GM18868 (cell line): ENCODE measurements at regions not wholly inside any gene's neighbourhood (a gene's known extent, or its start where the extent isn't known, plus 50 kb on each side); places are given as distances from the start of the nearest gene placed in this dataset.

Experiments
- ATAC-seq: cut with Tn5 transposase; IDR thresholded peaks from one replicate; pipeline ENCODE4 v1.9.1; 2021; ENCODE audit warnings: mild to moderate bottlenecking, moderate library complexity; ENCODE audit not compliant: unreplicated experiment

DNA sequence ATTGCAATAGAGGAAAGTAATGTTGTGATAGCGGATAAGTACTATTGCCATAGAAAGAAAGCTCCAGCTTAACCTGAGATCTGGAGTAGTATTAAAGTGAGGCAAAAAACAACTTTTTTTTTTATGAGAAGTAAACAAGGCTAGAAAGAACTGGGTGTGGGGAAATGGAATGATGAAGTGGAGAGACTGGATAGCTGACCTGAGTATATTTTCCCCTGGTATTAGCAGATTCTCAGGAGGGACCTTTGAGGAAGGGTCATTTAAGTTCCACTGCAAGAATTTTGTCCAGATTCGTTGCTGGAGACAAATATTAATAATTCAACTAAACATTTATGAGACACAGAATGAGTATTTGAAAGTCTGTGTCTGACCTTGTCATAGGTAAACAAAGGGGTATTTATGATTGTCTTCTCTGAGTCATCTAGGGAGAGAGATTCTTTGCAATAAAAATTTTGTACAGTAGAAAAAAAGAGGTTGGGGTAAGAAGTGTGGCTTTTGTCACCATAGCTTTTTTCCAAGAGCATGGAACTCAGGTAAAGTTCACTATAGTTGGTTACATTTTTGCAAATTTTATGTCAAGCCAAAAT, 2095.9 kb downstream of the ARAP2 start:
- ATAC-seq: no peak

DNA sequence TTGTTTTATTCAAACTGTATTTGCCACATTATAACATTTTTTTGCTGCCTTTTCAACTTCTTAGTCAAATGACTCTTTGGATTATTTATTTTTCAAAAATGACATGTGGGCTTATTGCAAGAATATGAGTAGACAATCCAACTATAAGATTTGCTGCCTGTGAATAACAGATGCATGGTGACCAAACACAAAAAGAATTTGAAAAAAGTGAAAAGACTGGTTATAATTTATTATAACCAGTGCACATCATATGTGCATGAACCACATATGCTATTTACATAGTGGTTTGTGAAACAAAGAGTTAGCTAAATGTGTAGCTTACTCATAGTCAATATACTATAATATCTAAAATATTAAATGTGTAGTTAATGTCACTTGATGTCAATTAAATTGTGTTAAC, 2086.8 kb downstream of the ARAP2 start:
- no peak for ATAC-seq

DNA sequence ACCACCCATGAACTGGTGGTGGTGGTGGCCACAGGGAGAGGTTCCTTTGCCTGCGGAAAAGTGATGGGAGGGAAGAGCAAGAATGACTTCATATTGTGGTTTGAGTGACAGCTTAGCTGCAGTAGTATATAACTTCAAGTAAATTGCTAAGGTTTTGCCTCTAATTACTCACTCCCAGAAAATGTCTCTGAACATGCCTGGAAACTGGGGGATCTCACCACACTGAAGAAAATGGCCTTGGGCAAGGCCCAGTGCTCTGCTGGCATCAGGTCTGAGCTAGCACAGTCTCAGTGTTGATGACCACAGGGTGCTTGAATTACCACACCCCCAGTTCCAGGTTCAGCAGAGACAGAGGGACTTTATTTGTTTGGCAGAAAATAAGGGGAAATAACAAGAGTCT, 2085.4 kb downstream of the ARAP2 start:
- ATAC-seq: no peak

DNA sequence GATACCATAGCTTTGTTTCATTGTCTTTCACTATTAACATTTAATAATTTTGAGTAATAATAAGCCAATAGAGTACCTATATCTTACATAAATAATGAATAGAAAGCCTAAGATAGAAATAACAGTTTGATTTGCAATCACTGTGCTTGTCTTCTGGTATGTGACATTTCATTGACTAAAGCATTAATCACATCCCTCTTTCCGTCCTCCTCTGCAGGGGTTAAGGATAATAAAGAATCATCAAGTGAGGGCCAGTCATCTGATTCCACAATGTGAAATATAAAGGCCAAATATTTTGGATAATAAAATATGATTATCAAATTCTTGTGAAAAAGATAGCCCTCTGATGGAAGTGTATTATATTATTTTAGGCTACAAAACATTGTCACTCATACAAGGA, 2073.4 kb downstream of the ARAP2 start:
- ATAC-seq: no peak

DNA sequence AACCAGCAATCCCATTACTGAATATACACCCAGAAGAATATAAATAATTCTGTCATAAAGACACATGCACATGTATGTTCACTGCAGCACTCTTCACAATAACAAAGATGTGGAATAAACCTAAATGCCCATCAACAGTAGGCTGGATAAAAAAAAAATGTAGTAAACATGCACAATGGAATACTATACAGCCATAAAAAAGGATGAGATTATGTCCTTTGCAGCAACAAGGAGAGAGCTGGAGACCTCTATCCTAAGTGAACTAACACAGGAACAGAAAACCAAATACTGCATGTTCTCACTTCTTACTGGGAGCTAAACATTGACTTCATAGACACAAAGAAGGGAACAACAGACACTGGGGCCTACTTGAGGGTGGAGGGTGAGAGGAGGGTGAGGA, 2067.7 kb downstream of the ARAP2 start:
- no peak for ATAC-seq

DNA sequence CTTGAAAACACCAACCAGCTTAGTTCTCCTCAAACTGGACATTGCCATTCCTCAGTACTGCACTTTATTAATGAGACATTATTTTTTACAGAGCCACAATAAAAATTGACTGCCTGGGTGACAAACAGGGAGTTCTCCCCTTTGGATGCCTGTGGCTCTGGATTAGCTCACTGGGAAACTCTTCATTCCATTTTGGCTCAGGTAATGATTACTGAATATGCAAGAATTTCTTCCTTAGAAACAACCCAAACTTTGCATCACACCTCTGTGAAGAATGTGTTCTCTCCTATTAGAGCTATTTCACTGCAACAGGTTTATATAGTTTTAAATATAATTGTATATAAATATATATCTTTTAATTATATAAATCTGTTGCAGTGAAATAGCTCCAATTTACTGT, 2065.8 kb downstream of the ARAP2 start:
- no peak for ATAC-seq

DNA sequence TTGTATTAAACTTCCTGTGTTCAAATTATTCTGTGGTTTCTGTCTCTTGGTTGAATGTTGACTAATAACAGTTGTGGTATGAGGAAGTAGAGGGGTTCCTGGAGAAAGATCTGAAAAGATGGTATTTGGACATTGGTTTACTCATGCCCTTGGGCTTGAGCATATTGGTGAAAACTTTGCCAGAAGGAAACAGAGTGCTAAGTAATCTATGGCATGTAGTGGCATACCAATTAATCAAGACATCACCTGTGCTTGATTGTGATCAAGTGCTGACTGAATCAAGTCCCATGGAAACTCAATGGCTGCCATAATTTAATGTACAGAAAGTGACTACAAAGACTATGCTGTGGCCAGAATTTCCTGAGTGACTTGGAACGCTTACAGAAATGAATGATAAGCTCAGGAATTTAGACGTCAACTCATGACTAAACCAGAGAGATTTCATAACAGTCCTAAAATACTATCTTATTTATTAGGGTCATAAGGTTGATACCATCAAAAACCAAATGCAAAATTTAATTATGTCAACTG, 2062.9 kb downstream of the ARAP2 start:
- ATAC-seq: no peak

DNA sequence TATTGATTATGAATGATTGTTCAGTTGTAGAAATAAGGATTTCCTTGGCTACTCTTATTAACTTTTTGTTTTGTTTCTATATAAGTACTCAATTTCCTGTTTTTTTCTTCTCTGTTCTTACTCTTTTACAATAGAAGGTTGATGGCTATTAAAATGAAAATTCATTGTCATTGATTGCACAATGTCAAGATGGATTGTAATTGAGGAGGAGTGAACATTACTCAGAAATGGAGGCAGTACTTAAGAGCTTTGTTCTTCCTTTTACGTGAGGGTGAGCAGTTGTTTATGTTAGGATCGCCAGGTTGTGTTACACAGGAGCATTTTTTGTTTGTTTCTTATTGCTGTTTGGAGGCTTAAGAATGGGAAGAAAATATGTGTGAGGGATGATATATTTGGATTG, 2062.4 kb downstream of the ARAP2 start:
- ATAC-seq: no peak

DNA sequence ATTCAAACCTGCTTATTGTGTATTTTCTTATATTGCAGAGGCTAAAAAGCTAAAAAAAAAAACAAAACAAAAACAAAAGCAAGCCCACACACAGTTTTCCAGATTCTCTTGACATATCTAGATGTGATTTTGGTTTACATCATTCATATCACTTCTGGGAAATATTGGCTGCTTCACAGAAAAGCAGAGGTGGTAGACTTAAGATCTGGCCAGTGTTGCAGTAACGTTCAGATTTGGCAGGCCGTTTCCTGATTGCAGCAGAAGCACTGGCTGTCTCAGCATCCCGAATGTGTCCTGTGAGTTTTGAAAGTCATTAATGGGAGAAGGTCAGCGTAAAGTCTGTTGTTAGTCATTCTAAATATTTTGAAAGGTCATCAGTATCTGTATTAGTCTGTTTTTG, 2062.0 kb downstream of the ARAP2 start:
- ATAC-seq: no peak

DNA sequence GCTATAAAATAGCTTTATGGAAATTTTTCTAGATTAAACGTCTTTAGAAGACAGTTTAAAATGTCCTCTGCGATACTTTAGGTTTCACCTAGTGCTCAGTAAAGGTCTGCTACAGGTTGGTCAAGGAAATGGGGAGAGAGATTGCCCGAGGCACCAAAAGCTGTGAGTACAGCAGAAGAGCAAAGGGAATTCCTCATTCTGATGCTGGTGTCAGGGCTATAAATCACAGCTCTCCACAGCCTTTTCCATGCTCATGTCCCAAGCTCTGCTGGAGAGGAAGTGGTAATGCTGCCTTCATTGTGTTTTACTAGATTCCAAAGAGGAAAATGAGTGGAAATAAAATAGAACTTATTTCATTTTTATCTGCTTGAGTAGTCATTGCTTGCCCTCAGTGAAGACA, 2060.4 kb downstream of the ARAP2 start:
- no peak for ATAC-seq

DNA sequence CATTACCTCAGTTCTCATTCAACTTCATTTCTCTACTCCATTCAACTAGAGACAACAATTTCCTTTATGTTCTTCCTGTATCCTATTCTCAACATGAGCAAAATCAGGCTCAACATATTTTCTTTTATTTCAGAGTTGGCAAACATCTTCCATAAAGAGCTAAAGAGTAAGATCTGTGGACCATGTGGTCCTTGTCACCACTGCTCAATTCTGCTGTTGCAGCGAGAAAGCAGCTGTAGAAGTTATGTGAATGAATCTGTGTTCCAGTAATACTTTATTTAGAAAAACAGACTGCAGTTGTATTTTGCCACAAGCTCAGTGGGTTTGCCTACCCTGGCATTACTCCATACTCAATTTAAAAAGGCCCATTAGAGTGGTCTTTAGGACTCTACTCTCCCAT, 2057.3 kb downstream of the ARAP2 start:
- no peak for ATAC-seq

DNA sequence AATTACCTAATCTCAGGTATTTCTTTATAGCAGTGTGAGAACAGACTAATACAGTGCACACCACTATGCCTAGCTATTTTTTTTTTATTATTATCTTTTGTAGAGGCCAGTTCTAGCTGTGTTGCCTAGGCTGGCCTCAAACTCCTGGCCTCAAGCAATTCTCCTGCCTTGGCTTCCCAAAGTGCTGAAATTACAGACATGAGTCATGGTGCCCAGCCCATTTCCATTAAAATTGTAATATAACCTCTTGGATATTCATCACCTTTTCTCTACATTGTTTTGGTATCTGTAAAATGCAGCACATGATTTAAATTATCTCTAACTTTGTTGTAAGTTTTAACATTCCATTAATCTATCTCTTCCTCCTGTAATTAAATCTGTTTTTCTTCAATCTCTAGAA, 2052.9 kb downstream of the ARAP2 start:
- ATAC-seq: no peak

DNA sequence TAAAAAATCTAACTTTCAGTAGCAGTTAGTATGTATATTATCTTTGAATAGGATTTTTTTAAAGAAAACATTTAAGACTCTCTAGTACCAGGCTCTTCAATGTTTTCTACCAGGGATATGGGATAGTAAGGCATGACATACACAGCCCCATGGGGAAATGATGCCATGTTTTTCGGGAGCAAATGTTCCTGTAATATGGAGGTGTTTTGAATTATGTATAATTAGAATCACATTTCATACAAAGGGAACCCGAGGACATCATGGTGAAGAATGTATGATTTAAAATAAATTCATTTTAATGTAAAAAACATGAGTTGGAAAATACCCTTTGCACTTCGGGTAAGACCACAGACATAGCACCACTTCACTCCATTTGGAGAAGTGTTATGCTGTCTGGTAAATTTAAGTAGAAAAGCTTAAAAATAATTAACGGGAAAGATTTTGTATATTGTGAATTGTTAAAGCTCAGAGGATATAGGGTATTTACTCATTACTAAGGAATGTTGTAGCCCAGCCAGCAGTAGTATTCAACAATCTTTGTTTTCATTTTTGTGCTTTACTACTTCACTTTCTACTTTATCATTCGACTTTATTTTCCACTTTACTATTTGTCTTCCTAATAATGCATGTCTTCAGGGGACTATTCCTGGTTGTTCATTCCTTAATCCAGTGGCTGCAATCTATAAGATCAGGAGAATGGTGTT, 2050.7 kb downstream of the ARAP2 start:
- ATAC-seq: no peak

DNA sequence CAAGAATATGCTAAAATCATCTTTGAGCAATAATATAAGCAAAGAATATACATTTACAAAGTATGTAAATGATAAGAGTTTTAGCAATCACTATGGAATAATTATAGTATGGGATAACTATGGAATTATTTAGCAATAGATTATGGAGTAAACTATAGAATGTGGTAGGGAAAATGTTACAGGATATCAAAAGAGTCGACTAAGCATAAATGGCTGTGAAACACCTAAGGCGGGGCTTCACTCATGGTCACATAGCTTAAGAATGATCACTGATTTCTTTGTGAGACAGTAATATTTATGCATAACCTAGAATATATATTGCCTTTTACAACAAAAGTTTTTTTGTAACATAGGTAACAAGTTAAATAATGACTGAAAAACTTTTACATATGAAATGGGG, 2049.7 kb downstream of the ARAP2 start:
- no peak for ATAC-seq

DNA sequence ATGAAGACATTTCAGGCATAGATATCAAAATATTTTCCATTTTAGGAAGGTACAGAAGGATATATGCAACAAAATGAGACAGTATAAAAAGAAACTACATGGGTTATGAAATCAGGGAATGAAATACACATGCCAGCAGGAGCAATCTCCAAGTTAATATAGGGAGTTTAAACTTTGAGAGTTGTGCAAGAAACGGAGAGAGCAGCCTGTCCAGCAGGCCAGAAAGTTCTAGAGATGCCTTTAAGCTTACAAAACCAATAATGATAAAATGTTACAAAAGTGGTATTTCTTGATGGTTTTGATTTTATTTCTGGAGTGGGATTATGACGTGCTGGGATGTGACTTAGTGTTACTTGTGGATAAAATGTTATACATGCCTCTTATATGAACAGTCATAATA, 2047.9 kb downstream of the ARAP2 start:
- ATAC-seq: no peak

DNA sequence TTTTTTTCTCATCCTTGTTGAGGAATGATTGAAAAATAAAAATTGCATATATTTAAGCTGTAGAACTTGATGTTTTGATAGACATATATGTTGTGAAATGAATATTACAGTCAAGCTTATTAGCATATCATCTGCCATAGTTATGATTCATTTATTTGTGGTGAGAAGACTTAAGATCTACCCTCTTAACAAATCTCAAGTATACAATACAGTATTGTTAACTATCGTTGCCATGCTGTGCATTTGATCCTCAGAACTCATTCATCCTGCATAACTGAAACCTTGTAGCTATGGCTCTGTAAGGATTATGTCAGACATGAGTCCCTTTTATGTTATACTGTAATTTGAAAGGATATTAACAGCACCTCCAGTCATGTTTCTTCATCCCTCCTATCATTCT, 2045.3 kb downstream of the ARAP2 start:
- ATAC-seq: no peak

DNA sequence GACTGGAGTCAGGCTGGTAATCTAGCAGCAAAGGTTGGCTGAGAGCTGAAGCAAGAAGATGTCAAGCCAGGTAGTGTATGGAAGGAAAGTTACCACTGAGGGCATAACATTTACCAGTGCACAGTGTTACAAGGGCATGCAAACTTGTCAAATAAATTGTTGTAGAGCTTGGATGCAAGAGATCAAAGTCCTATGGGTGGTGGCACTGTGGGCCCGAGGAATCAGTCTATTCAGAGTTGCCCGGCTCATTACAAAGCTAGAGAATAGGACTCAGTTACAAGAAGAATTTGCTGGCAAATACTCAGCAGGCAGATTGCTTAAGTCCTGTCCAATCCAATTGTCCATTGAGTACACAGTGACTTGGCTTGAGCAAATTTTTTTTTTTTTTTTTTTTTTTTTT, 2043.8 kb downstream of the ARAP2 start:
- ATAC-seq: no peak

DNA sequence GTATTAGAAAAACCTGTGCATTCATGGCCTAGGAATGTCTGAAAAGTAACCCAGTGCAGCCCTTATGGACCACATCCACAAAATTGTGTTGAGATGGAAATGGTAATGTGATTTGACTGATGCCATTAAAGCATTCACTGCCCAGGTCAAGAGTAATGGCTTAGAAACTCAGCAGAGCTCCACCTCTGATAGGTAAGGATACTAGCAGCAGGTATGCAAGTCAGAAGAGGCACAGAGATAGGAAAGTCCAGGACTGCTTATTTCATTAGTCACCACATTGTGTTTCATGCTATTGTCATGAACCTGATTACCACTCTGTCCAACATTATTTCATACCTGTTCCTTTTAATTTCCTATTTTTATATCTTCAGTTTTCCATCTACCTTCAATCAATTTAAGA, 2042.2 kb downstream of the ARAP2 start:
- no peak for ATAC-seq

DNA sequence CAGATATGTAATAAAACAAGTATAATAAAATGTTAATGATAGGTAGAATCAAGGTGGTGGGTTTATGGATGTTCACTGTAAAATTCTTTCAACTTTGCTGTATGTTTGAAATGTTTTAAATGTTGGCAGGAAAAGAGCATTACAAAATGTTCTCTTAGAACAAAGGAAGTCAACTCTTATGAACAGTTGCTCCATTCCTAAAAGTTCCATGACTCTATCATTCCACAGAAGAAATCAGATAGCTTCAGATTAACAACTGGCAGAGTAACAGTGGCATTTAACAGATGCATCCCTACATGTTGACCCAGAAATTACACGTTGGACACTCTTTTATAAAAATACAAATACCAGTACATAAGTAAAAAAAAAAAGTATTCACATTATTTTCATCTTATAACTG, 2023.7 kb downstream of the ARAP2 start:
- ATAC-seq: no peak

DNA sequence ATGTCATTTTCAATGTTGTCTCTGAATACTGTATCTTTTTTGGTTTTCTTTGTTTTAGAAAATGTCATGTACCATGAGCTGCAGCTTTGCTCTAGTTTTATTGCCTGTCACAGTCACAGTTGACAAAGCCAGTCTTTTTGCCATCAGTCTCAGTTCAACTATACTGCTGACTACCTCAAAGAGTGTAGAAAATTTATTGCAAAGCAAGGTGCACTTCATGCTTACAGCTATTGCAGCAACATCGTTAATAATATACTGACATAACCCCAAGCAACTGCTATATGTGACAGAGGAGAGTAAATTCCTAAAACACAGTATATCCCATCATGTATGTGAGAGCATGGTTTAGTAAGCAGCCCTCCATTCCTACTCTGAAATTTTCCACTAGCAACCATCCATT, 2022.3 kb downstream of the ARAP2 start:
- ATAC-seq: no peak

DNA sequence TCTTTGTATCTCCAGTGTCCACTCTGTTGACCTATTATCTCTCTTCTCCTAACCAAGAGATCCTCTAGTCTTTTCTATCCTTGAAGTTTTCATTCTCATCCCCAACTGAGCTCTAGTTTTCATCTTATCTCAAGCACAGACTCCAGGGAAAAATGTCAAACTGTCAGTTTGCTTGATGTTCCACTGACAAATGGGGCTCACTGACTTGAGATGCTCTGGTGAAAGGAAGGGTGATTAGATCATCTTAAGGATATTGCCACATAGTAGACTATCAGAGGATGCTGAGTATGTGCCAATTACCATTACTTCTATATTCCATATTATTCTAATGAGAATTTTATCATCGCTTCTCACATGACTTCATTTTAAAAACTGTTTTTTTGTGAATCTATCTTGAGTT, 2008.2 kb downstream of the ARAP2 start:
- no peak for ATAC-seq

DNA sequence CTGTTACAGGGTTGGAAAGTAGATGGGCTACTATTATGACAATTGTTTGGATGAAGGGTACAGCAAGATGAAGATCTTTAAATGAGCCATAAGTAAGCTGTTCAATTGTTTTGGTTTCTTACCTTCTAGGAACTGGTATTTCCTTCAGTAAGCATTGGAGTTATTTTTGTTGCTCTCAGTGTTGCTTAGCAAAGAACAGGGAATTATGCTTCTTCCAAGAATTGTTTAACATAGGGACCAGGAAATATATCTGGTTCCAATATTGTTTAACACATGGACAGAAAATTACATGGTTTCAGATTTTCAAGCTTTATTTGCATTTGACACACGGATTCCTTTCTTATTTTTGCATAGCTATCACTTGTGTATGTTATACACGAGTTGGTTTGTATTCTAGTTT, 1999.0 kb downstream of the ARAP2 start:
- ATAC-seq: no peak

DNA sequence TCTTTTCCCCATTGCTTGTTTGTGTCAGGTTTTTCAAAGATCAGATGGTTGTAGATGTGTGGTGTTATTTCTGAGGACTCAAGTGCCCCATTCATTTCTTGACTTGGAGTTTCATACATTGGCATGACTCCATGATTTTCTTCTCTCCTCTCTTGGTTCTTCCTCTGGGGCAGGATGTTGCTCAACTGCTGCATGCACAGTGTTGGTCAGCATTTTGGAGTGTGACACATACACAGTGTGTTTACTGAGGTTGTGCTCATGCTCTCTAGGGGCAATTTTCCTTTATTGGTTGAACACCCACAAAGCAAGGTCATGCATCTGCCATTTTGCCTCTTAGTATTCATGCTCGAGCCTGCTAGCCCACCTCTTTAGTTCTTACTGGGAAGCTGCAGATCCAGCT, 1993.8 kb downstream of the ARAP2 start:
- ATAC-seq: no peak
